ENCODE measurements at regions not wholly inside any gene's neighbourhood (a gene's known extent, or its start where the extent isn't known, plus 50 kb on each side); places are given as distances from the start of the nearest gene placed in this dataset.

- Histone ChIP-seq H3K36me3 (ENCODE audit: insufficient read depth, low read length) (no peaks in the 10 kb centered on the region), H3K27ac (ENCODE audit: low read length) (no peak overlapping the region), H4K20me1 (ENCODE audit: insufficient read depth, low read depth, low read length) (no peaks in the 10 kb centered on the region), H3K4me1 (ENCODE audit: low read length) (no peaks in the 10 kb centered on the region), H3K9me3 (ENCODE audit: low read length) (peaks cover 2% of the 10 kb centered on the region; the same call in 1 of the 2 replicates), H3K4me3 (ENCODE audit: low read length) (no peak overlapping the region), H3K4me2 (ENCODE audit: low read depth, low read length, poor library complexity, severe bottlenecking) (no peak overlapping the region), H2AFZ (ENCODE audit: low read length) (no peak overlapping the region), H3K9ac (ENCODE audit: low read length) (no peak overlapping the region), H3K27me3 (ENCODE audit: low read length) (no peaks in the 10 kb centered on the region), H3K9me2 (replicated peaks; ENCODE audit: insufficient read depth, low read length) (no peaks in the 10 kb centered on the region), H3K79me2 (ENCODE audit: low read length) (no peaks in the 10 kb centered on the region)
- no peak for DNase-seq
Observed at GRCh38 chr14:41303506-41303905, 303.2 kb upstream of the LRFN5 start.

DNA sequence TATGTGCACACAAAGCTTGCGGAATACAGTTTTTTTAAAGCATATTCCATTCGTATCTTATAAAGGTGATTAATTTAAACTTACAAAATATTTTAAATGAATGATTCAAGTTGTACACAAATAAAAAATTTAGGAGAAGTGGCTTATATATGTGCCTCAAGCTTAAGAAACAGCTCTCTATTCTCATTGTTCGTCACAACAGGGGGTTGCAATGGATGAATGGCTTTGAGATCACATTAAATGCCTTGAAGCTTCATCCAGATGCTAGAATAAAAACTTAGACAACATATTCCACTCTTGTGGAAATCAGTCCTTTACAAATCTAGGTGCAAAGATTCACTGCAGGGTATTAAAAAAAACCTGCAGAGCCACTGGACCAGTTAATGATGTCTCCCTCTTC lies 303.9 kb upstream of the LRFN5 start:
- no peak overlapping the region for H3K27ac ChIP-seq (ENCODE audit: low read length)
- no peak overlapping the region for H2AFZ ChIP-seq (ENCODE audit: low read length)
- H3K9ac ChIP-seq (ENCODE audit: low read length): no peak overlapping the region
- no peaks in the 10 kb centered on the region for H3K79me2 ChIP-seq (ENCODE audit: low read length)
- no peaks in the 10 kb centered on the region for H3K9me2 ChIP-seq (replicated peaks; ENCODE audit: insufficient read depth, low read length)
- no peak overlapping the region for H3K4me2 ChIP-seq (ENCODE audit: low read depth, low read length, poor library complexity, severe bottlenecking)
- H3K36me3 ChIP-seq (ENCODE audit: insufficient read depth, low read length): no peaks in the 10 kb centered on the region
- H3K9me3 ChIP-seq (ENCODE audit: low read length): no peaks in the 10 kb centered on the region; the same call in 1 of the 2 replicates
- no peaks in the 10 kb centered on the region for H4K20me1 ChIP-seq (ENCODE audit: insufficient read depth, low read depth, low read length)
- H3K4me1 ChIP-seq (ENCODE audit: low read length): no peaks in the 10 kb centered on the region
- DNase-seq: no peak
- H3K4me3 ChIP-seq (ENCODE audit: low read length): no peak overlapping the region
- H3K27me3 ChIP-seq (ENCODE audit: low read length): no peaks in the 10 kb centered on the region

DNA sequence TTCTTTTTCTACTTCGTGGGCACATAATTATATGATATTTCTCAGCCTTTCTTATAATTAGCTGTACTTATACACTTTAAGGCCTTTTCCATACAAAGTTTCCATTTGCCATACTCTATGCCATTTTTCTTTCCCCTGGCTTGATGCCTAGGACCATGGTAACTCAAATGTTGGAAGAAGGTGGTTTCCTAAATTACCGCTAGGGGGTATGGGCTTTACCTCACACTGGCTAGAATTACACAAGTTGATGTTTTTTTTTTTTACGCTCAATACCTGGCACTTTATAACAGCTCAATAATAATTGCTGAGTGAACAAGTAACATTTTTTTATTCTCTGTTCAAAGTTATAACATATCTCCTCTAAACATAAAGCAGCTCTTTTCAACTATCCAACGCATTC lies 306.8 kb upstream of the LRFN5 start:
- DNase-seq: peak; percentile 48
- Histone ChIP-seq H3K4me3 (ENCODE audit: low read length) (no peak overlapping the region), H3K4me1 (ENCODE audit: low read length) (no peaks in the 10 kb centered on the region), H3K9me2 (replicated peaks; ENCODE audit: insufficient read depth, low read length) (no peaks in the 10 kb centered on the region), H3K4me2 (ENCODE audit: low read depth, low read length, poor library complexity, severe bottlenecking) (no peak overlapping the region), H3K27ac (ENCODE audit: low read length) (no peak overlapping the region), H3K36me3 (ENCODE audit: insufficient read depth, low read length) (no peaks in the 10 kb centered on the region), H2AFZ (ENCODE audit: low read length) (no peak overlapping the region), H3K9ac (ENCODE audit: low read length) (no peak overlapping the region), H3K27me3 (ENCODE audit: low read length) (no peaks in the 10 kb centered on the region), H3K79me2 (ENCODE audit: low read length) (no peaks in the 10 kb centered on the region), H3K9me3 (ENCODE audit: low read length) (peaks cover 3% of the 10 kb centered on the region; the same call in 1 of the 2 replicates), H4K20me1 (ENCODE audit: insufficient read depth, low read depth, low read length) (no peaks in the 10 kb centered on the region)

- no peak for DNase-seq
Observed at GRCh38 chr14:41298328-41298690, 308.4 kb upstream of the LRFN5 start.

DNA sequence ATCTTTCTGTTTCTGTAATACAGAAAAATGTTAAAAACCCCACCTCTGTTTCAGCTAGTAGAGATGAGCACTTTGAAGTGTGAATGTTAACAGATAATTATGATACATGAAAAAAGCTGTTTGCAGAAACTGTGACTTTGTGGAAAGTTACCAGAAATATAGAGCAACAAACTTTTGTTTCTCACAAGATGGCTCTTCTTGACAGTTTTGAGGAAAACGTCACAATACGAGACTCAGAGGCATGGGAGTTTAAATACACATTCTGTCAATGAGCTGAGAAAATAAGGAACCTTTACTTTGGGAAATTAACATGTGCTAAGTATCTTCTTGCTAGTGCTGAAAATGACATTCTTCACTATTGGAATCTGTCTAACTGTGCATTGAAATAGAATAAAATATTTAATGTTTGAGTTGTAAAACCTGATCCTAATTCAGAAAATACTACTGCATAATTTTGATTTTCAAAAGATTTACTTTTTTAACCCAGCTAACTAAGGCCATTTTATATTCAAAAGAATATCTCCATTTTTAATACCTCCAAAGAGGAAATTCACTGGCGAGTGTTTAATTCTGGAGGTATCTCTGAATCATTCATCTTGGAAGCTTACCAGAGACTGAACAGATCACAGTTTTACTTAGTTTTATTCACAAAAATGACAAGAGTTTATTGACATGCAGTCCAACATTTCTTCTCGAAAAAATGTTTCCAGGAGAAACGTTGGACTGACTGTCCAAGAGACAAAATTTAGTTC lies 308.9 kb upstream of the LRFN5 start:
- no peaks in the 10 kb centered on the region for H3K4me1 ChIP-seq (ENCODE audit: low read length)
- no peak overlapping the region for H3K4me2 ChIP-seq (ENCODE audit: low read depth, low read length, poor library complexity, severe bottlenecking)
- H3K36me3 ChIP-seq (ENCODE audit: insufficient read depth, low read length): no peaks in the 10 kb centered on the region
- H3K27ac ChIP-seq (ENCODE audit: low read length): no peak overlapping the region
- H3K27me3 ChIP-seq (ENCODE audit: low read length): no peaks in the 10 kb centered on the region
- peaks cover 3% of the 10 kb centered on the region; the same call in 1 of the 2 replicates for H3K9me3 ChIP-seq (ENCODE audit: low read length)
- no peak overlapping the region for H3K4me3 ChIP-seq (ENCODE audit: low read length)
- H4K20me1 ChIP-seq (ENCODE audit: insufficient read depth, low read depth, low read length): no peaks in the 10 kb centered on the region
- no peak overlapping the region for H2AFZ ChIP-seq (ENCODE audit: low read length)
- no peaks in the 10 kb centered on the region for H3K79me2 ChIP-seq (ENCODE audit: low read length)
- no peaks in the 10 kb centered on the region for H3K9me2 ChIP-seq (replicated peaks; ENCODE audit: insufficient read depth, low read length)
- DNase-seq: no peak
- no peak overlapping the region for H3K9ac ChIP-seq (ENCODE audit: low read length)

More at GRCh38 chr14:41298328-41298690, 308.4 kb upstream of the LRFN5 start:
- H3K9ac ChIP-seq (ENCODE audit: low read length): no peak overlapping the region
- no peaks in the 10 kb centered on the region for H3K9me2 ChIP-seq (replicated peaks; ENCODE audit: insufficient read depth, low read length)
- H4K20me1 ChIP-seq (ENCODE audit: insufficient read depth, low read depth, low read length): no peaks in the 10 kb centered on the region
- H3K4me1 ChIP-seq (ENCODE audit: low read length): no peaks in the 10 kb centered on the region
- no peaks in the 10 kb centered on the region for H3K79me2 ChIP-seq (ENCODE audit: low read length)
- no peaks in the 10 kb centered on the region for H3K27me3 ChIP-seq (ENCODE audit: low read length)
- H3K36me3 ChIP-seq (ENCODE audit: insufficient read depth, low read length): no peaks in the 10 kb centered on the region
- no peak overlapping the region for H3K4me2 ChIP-seq (ENCODE audit: low read depth, low read length, poor library complexity, severe bottlenecking)
- H3K27ac ChIP-seq (ENCODE audit: low read length): no peak overlapping the region
- peaks cover 3% of the 10 kb centered on the region; the same call in 1 of the 2 replicates for H3K9me3 ChIP-seq (ENCODE audit: low read length)
- no peak overlapping the region for H2AFZ ChIP-seq (ENCODE audit: low read length)
- H3K4me3 ChIP-seq (ENCODE audit: low read length): no peak overlapping the region

- H3K9me2 ChIP-seq (replicated peaks; ENCODE audit: insufficient read depth, low read length): no peaks in the 10 kb centered on the region
- no peaks in the 10 kb centered on the region for H3K79me2 ChIP-seq (ENCODE audit: low read length)
- H3K9me3 ChIP-seq (ENCODE audit: low read length): peaks cover 13% of the 10 kb centered on the region; the same call in 1 of the 2 replicates
- no peak overlapping the region for H2AFZ ChIP-seq (ENCODE audit: low read length)
- H3K36me3 ChIP-seq (ENCODE audit: insufficient read depth, low read length): no peaks in the 10 kb centered on the region
- H4K20me1 ChIP-seq (ENCODE audit: insufficient read depth, low read depth, low read length): no peaks in the 10 kb centered on the region
- H3K27ac ChIP-seq (ENCODE audit: low read length): no peak overlapping the region
- no peak for DNase-seq
- no peaks in the 10 kb centered on the region for H3K27me3 ChIP-seq (ENCODE audit: low read length)
- no peak overlapping the region for H3K4me3 ChIP-seq (ENCODE audit: low read length)
- H3K4me2 ChIP-seq (ENCODE audit: low read depth, low read length, poor library complexity, severe bottlenecking): no peak overlapping the region
- no peak overlapping the region for H3K9ac ChIP-seq (ENCODE audit: low read length)
- no peaks in the 10 kb centered on the region for H3K4me1 ChIP-seq (ENCODE audit: low read length)
Observed at GRCh38 chr14:41295734-41296133, 310.9 kb upstream of the LRFN5 start.

- peaks cover 12% of the 10 kb centered on the region; the same call in 1 of the 2 replicates for H3K9me3 ChIP-seq (ENCODE audit: low read length)
Observed at GRCh38 chr14:41289025-41289424, 317.7 kb upstream of the LRFN5 start.

GRCh38 chr14:41285186-41285748 lies 321.4 kb upstream of the LRFN5 start:
- H3K4me2 ChIP-seq (ENCODE audit: low read depth, low read length, poor library complexity, severe bottlenecking): no peak overlapping the region
- H2AFZ ChIP-seq (ENCODE audit: low read length): no peak overlapping the region
- no peaks in the 10 kb centered on the region for H3K27me3 ChIP-seq (ENCODE audit: low read length)
- H3K4me3 ChIP-seq (ENCODE audit: low read length): no peak overlapping the region
- 0 out of 2 replicates have a peak, but pooled peaks cover 3% of the 10 kb centered on the region for H3K9me3 ChIP-seq (ENCODE audit: low read length)
- no peaks in the 10 kb centered on the region for H4K20me1 ChIP-seq (ENCODE audit: insufficient read depth, low read depth, low read length)
- H3K79me2 ChIP-seq (ENCODE audit: low read length): no peaks in the 10 kb centered on the region
- no peaks in the 10 kb centered on the region for H3K9me2 ChIP-seq (replicated peaks; ENCODE audit: insufficient read depth, low read length)
- no peaks in the 10 kb centered on the region for H3K4me1 ChIP-seq (ENCODE audit: low read length)
- H3K9ac ChIP-seq (ENCODE audit: low read length): no peak overlapping the region
- no peaks in the 10 kb centered on the region for H3K36me3 ChIP-seq (ENCODE audit: insufficient read depth, low read length)
- no peak overlapping the region for H3K27ac ChIP-seq (ENCODE audit: low read length)
- DNase-seq: peak; percentile 64

More at GRCh38 chr14:41289025-41289424, 317.7 kb upstream of the LRFN5 start:
- no peak overlapping the region for H3K9ac ChIP-seq (ENCODE audit: low read length)
- H4K20me1 ChIP-seq (ENCODE audit: insufficient read depth, low read depth, low read length): no peaks in the 10 kb centered on the region
- no peak overlapping the region for H3K4me3 ChIP-seq (ENCODE audit: low read length)
- no peaks in the 10 kb centered on the region for H3K36me3 ChIP-seq (ENCODE audit: insufficient read depth, low read length)
- no peaks in the 10 kb centered on the region for H3K27me3 ChIP-seq (ENCODE audit: low read length)
- H3K27ac ChIP-seq (ENCODE audit: low read length): no peak overlapping the region
- no peak overlapping the region for H2AFZ ChIP-seq (ENCODE audit: low read length)
- H3K79me2 ChIP-seq (ENCODE audit: low read length): no peaks in the 10 kb centered on the region
- DNase-seq: no peak
- H3K4me1 ChIP-seq (ENCODE audit: low read length): no peaks in the 10 kb centered on the region
- no peak overlapping the region for H3K4me2 ChIP-seq (ENCODE audit: low read depth, low read length, poor library complexity, severe bottlenecking)
- H3K9me2 ChIP-seq (replicated peaks; ENCODE audit: insufficient read depth, low read length): no peaks in the 10 kb centered on the region

All from Karpas-422 (cell line).